Left lung (tissue), 4 donors: ENCODE measurements at regions not wholly inside any gene's neighbourhood (a gene's known extent, or its start where the extent isn't known, plus 50 kb on each side); places are given as distances from the start of the nearest gene placed in this dataset.

ENCODE experiments used
- ATAC-seq: fragments of 200-7000 bp; cut with Tn5 transposase; one replicate; pipeline ENCODE4 v1.9.1; 2020; ENCODE audit warnings: moderate library complexity
- DNase-seq, 4 donors: peaks; one replicate each; pipeline ENCODE4 v3.0.0-alpha.2; 2013 to 2020
- H3K27ac ChIP-seq, 2 donors: fragments of 200-600 bp; sonication (generic) in 1 of 2; one replicate each; pipeline versions ENCODE4 v1.5.0 to v1.8.0; 2020 to 2021
- H3K27me3 ChIP-seq, 2 donors: fragments of 200-600 bp; sonication (generic) in 1 of 2; one replicate each; pipeline versions ENCODE4 v1.5.0 to v1.8.0; 2020 to 2021
- H3K36me3 ChIP-seq, 2 donors: fragments of 200-600 bp; sonication (generic) in 1 of 2; one replicate each; pipeline versions ENCODE4 v1.5.0 to v1.8.0; 2020 to 2021
- H3K4me1 ChIP-seq, 2 donors: fragments of 200-600 bp; one replicate each; pipeline ENCODE4 v1.8.0; 2021
- H3K4me3 ChIP-seq, 2 donors: fragments of 200-600 bp; sonication (generic) in 1 of 2; one replicate each; pipeline versions ENCODE4 v1.5.0 to v1.8.0; 2020 to 2021; ENCODE audit warnings: mild to moderate bottlenecking in 1 of 2
- H3K9me3 ChIP-seq, 2 donors: fragments of 200-600 bp; sonication (generic) in 1 of 2; one replicate each; pipeline versions ENCODE4 v1.5.0 to v1.8.0; 2020 to 2021
- intact Hi-C, 2 donors: fragments of 100-400 bp; cut with DNase I; formaldehyde crosslinking; loops; one replicate each; pipeline versions ENCODE4 v1.11.2 to v1.14.2; 2022
- TF ChIP-seq, protein P1 (sequence below), 2 donors: fragments of 200-600 bp; sonication (generic) in 1 of 2; IDR thresholded peaks; one replicate each; pipeline versions ENCODE4 v1.5.0 to v1.8.0; 2021; ENCODE audit warnings: antibody characterized with exemption in 2 of 2
- donor health status: DM: no; HTN: yes; CAD: no.
- donor health status: DM: no; HTN: no; CAD: no.

DNA sequence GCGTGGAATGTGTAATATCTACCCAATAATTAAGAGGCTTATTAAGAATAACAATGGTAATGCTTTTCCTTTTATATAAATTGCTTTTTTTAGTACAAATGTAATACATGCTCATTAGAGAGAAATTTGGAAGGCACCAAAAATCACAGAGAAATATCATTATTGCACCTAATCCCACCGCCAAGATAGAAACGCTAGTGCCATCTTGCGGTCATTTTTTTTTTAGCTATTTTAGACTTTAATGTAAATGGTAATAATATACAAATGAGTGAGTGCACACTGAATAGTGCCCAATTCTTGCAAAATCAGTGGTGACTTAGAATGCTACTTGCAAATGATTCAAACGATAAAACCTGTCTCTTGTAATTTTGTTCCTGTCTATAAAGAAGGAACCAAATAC is 576.8 kb upstream of the TMEM132C start:
- intact Hi-C loops = no loop called here
- no peak for DNase-seq

GRCh38 chr12:127696963-127697362 is 570.0 kb upstream of the TMEM132C start:
- intact Hi-C loops = no loop called here
- Histone ChIP-seq H3K4me3 (no peak overlapping the region), H3K36me3 (no peaks in the 10 kb centered on the region), H3K27me3 (no peaks in the 10 kb centered on the region), H3K9me3 (no peaks in the 10 kb centered on the region), H3K27ac (no peak overlapping the region), H3K4me1 (no peaks in the 10 kb centered on the region)
- ATAC-seq (no peak), DNase-seq (no peak)
- TF ChIP-seq, protein P1, sequence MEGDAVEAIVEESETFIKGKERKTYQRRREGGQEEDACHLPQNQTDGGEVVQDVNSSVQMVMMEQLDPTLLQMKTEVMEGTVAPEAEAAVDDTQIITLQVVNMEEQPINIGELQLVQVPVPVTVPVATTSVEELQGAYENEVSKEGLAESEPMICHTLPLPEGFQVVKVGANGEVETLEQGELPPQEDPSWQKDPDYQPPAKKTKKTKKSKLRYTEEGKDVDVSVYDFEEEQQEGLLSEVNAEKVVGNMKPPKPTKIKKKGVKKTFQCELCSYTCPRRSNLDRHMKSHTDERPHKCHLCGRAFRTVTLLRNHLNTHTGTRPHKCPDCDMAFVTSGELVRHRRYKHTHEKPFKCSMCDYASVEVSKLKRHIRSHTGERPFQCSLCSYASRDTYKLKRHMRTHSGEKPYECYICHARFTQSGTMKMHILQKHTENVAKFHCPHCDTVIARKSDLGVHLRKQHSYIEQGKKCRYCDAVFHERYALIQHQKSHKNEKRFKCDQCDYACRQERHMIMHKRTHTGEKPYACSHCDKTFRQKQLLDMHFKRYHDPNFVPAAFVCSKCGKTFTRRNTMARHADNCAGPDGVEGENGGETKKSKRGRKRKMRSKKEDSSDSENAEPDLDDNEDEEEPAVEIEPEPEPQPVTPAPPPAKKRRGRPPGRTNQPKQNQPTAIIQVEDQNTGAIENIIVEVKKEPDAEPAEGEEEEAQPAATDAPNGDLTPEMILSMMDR (IDR thresholded peaks at IDR 0.05) = no peak

More for the DNA sequence above, 576.8 kb upstream of the TMEM132C start:
- no peak overlapping the region for H3K27ac ChIP-seq
- H3K36me3 ChIP-seq = no peaks in the 10 kb centered on the region
- H3K4me3 ChIP-seq = no peak overlapping the region
- H3K4me1 ChIP-seq = no peaks in the 10 kb centered on the region
- H3K9me3 ChIP-seq = no peaks in the 10 kb centered on the region
- H3K27me3 ChIP-seq = no peaks in the 10 kb centered on the region
- TF ChIP-seq, protein P1 (IDR thresholded peaks at IDR 0.05) = no peak
- ATAC-seq = no peak

- H3K4me3 ChIP-seq = no peak overlapping the region
- H3K36me3 ChIP-seq = no peaks in the 10 kb centered on the region
- H3K9me3 ChIP-seq = no peaks in the 10 kb centered on the region
- no peak for ATAC-seq
- H3K27me3 ChIP-seq = no peaks in the 10 kb centered on the region
- H3K4me1 ChIP-seq = no peaks in the 10 kb centered on the region
- TF ChIP-seq, protein P1 (IDR thresholded peaks at IDR 0.05) = no peak
- H3K27ac ChIP-seq = no peak overlapping the region
- intact Hi-C loops = no loop called here
- no peak for DNase-seq
Measured at GRCh38 chr12:127703026-127703425, 563.9 kb upstream of the TMEM132C start.

DNA sequence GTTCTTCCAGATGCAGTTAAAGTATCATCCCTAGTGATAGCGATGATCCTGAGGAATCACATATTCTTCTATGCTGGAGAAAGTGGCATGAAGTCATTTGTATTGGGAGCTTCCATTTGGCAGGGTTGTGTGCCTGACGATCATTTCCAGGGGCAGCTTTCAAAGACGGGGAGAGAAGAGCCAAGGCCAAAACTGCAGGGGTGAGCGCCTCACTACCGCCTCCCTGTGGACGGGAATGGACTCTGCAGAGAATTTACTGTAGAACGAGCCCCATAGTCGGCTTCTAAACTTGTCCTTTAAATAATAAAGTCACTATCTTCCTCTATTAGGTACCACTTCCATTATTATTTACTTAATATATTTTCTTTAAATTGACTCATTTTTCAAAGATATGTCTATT is 555.9 kb upstream of the TMEM132C start:
- Histone ChIP-seq H3K4me1 (no peaks in the 10 kb centered on the region), H3K9me3 (no peaks in the 10 kb centered on the region), H3K36me3 (no peaks in the 10 kb centered on the region), H3K27me3 (peaks cover 0 to 6% of the 10 kb centered on the region in 2 donors), H3K4me3 (no peak overlapping the region), H3K27ac (no peak overlapping the region)
- intact Hi-C loops = no loop called here
- TF ChIP-seq, protein P1 (IDR thresholded peaks at IDR 0.05) = no peak
- DNase-seq (no peak), ATAC-seq (no peak)

GRCh38 chr12:127712561-127712960 is 554.4 kb upstream of the TMEM132C start:
- H3K36me3 ChIP-seq = no peaks in the 10 kb centered on the region
- H3K9me3 ChIP-seq = no peaks in the 10 kb centered on the region
- no peak overlapping the region for H3K4me3 ChIP-seq
- H3K27ac ChIP-seq = no peak overlapping the region
- intact Hi-C loops = no loop called here
- peaks cover 0 to 6% of the 10 kb centered on the region in 2 donors for H3K27me3 ChIP-seq
- ATAC-seq (no peak), DNase-seq (no peak)
- TF ChIP-seq, protein P1 (IDR thresholded peaks at IDR 0.05) = no peak
- no peaks in the 10 kb centered on the region for H3K4me1 ChIP-seq
